Peyer's patch (tissue), 4 donors: ENCODE measurements at regions not wholly inside any gene's neighbourhood (a gene's known extent, or its start where the extent isn't known, plus 50 kb on each side); places are given as distances from the start of the nearest gene placed in this dataset.

Experiments used
- DNase-seq, 3 donors: peaks; one replicate each; pipeline ENCODE4 v3.0.0-alpha.2; 2017 to 2019
- H3K27ac ChIP-seq, 4 donors: fragments of 200-600 bp; sonication (generic); one replicate each; pipeline ENCODE4 v1.5.1; 2016 to 2019
- H3K27me3 ChIP-seq, 2 donors: fragments of 200-600 bp; sonication (generic); one replicate each; pipeline ENCODE4 v1.5.1; 2019
- H3K36me3 ChIP-seq, 3 donors: fragments of 200-600 bp; sonication (generic); one replicate each; pipeline ENCODE4 v1.5.1; 2016 to 2019
- H3K4me1 ChIP-seq, 4 donors: fragments of 200-600 bp; sonication (generic); one replicate each; pipeline ENCODE4 v1.5.1; 2016 to 2019
- H3K4me3 ChIP-seq, 4 donors: fragments of 200-600 bp; sonication (generic); 1 replicate in 3 of 4; 2 replicates in 1 of 4; pipeline ENCODE4 v1.5.1; 2016 to 2019; ENCODE audit warnings: mild to moderate bottlenecking in 1 of 4
- H3K9me3 ChIP-seq, 4 donors: fragments of 200-600 bp; sonication (generic); one replicate each; pipeline ENCODE4 v1.5.1; 2016 to 2019; ENCODE audit warnings: mild to moderate bottlenecking in 1 of 4
- CTCF ChIP-seq, 6 experiments: fragments of 450-650 bp in 4 of 6; fragments of 200-600 bp in 2 of 6; sonication (generic) in 1 of 6; IDR thresholded peaks; one replicate each; pipeline ENCODE4 v1.5.1; 2017 to 2019; ENCODE audit warnings: antibody characterized with exemption in 6 of 6, mild to moderate bottlenecking in 3 of 6, moderate library complexity in 1 of 6
- POLR2A ChIP-seq, 2 donors: fragments of 450-650 bp; IDR thresholded peaks; one replicate each; pipeline ENCODE4 v1.5.1; 2017; ENCODE audit warnings: antibody characterized with exemption in 2 of 2, mild to moderate bottlenecking in 2 of 2, moderate library complexity in 2 of 2

DNA sequence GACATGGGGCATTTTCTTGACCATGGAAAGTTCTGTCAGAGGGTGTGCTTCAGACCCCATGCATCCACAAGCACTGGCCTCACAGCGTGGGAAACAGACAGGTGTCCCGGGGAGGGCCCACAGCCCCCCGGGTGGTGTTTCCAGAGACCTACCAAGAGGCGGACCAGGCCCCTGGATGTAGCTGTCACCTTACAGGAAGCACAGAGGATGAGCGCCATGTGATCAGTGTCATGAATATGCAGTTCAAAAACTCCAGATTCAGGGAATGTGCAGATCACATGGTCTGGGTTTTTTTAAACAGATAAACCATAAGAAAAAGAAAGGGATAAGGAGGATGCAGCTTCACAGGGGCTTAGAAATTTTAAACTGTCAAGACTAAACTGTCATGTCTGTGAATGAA is 61.0 kb upstream of the SPATA13 start:
- Histone ChIP-seq H3K4me1 (no peaks in the 10 kb centered on the region), H3K27me3 (no peaks in the 10 kb centered on the region), H3K27ac (no peak overlapping the region), H3K4me3 (no peak overlapping the region), H3K36me3 (no peaks in the 10 kb centered on the region), H3K9me3 (no peaks in the 10 kb centered on the region)
- DNase-seq = no peak
- TF ChIP-seq CTCF (IDR thresholded peaks at IDR 0.05) (no peak), POLR2A (IDR thresholded peaks at IDR 0.05) (no peak)

DNA sequence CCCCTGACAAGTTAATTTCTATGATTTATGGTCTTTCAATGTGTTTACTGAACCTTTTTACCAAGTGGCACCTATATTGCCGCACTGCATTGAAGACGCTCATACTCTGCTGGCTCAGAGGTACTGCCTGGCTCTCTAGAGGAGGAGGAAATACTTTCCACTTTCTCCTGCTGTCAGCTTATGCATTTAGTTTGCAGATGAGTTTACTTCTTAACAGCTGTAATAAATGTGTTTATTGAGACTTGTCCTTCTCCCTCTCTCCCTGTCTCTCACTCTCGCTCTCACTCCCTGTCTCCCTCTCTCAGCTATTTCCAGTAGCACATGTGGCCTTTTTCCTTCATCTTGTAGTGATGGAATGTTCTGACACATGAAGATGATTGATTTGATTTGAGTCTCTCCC is 60.3 kb upstream of the SPATA13 start:
- TF ChIP-seq POLR2A (IDR thresholded peaks at IDR 0.05) (no peak), CTCF (IDR thresholded peaks at IDR 0.05) (peak in 1 of 6 experiments; percentile 3)
- Histone ChIP-seq H3K27ac (no peak overlapping the region), H3K9me3 (no peaks in the 10 kb centered on the region), H3K4me3 (no peak overlapping the region), H3K36me3 (no peaks in the 10 kb centered on the region), H3K4me1 (no peaks in the 10 kb centered on the region), H3K27me3 (no peaks in the 10 kb centered on the region)
- DNase-seq = no peak

- Histone ChIP-seq H3K36me3 (no peaks in the 10 kb centered on the region), H3K4me3 (no peak overlapping the region), H3K27ac (no peak overlapping the region), H3K27me3 (no peaks in the 10 kb centered on the region), H3K9me3 (no peaks in the 10 kb centered on the region), H3K4me1 (no peaks in the 10 kb centered on the region)
- no peak for DNase-seq
- TF ChIP-seq POLR2A (IDR thresholded peaks at IDR 0.05) (no peak), CTCF (IDR thresholded peaks at IDR 0.05) (no peak)
Observed at GRCh38 chr13:24103782-24104372, 56.6 kb upstream of the SPATA13 start.

DNA sequence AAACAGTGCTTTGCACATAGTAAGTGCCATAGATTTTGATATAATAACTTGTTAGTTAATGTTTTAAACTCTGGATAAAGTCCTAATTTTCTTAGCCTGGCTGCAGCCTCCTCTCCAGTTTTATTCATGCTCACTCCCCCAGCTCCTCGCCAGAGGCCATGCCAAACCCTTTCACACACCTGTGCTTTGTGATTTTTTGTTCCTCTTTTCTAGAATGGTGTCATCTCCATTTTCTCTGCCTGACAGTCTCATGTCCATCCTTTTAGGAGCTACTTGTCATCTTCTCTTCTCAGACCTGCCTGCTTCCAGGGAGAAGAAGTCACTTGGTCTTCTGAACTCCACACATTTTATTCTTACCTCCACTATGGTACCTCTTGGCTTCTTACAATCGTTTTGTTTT is 55.8 kb upstream of the SPATA13 start:
- H3K27ac ChIP-seq = no peak overlapping the region
- H3K4me1 ChIP-seq = no peaks in the 10 kb centered on the region
- TF ChIP-seq CTCF (IDR thresholded peaks at IDR 0.05) (no peak), POLR2A (IDR thresholded peaks at IDR 0.05) (no peak)
- no peak overlapping the region for H3K4me3 ChIP-seq
- H3K36me3 ChIP-seq = no peaks in the 10 kb centered on the region
- H3K9me3 ChIP-seq = no peaks in the 10 kb centered on the region
- H3K27me3 ChIP-seq = no peaks in the 10 kb centered on the region
- DNase-seq = no peak

DNA sequence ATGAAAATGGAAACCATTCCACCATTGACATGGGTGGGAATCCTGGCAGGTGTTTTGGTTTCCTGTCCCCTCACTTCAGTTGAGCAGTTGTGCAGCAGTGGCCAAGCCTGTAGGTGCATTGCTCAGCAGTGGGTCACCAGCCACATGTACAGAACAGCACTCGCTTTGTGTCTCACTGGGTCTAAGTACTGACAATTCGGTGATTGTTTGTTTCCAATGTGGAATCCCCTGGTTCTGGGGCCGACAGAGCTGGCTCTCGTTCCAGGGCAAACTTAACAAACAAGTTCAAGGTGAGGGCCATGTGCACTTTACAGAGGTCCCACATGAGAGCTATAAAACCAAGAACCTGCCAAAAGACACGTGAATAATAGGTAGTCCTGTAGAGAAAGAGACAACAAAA is 54.1 kb upstream of the SPATA13 start:
- TF ChIP-seq CTCF (IDR thresholded peaks at IDR 0.05) = no peak
- no peak for TF ChIP-seq POLR2A (IDR thresholded peaks at IDR 0.05)
- Histone ChIP-seq H3K4me1 (no peaks in the 10 kb centered on the region), H3K4me3 (no peak overlapping the region), H3K27ac (no peak overlapping the region), H3K9me3 (no peaks in the 10 kb centered on the region), H3K36me3 (no peaks in the 10 kb centered on the region), H3K27me3 (no peaks in the 10 kb centered on the region)
- no peak for DNase-seq
